ENCODE measurements at regions not wholly inside any gene's neighbourhood (a gene's known extent, or its start where the extent isn't known, plus 50 kb on each side); places are given as distances from the start of the nearest gene placed in this dataset.

- Histone ChIP-seq H3K4me1 (ENCODE audit: control insufficient read depth, insufficient read depth, low read length) (peaks cover 8% of the 10 kb centered on the region), H3K27me3 (ENCODE audit: control insufficient read depth, insufficient read depth, low read length) (no peaks in the 10 kb centered on the region), H3K27ac (ENCODE audit: low read length) (no peak overlapping the region), H3K9me3 (ENCODE audit: control insufficient read depth, insufficient read depth, low read length) (no peaks in the 10 kb centered on the region), H3K4me3 (ENCODE audit: low read length) (no peak overlapping the region), H3K36me3 (ENCODE audit: control insufficient read depth, insufficient read depth, low read length) (no peaks in the 10 kb centered on the region)
- WGBS (ENCODE audit: insufficient coverage, insufficient read length): 100% methylated on average over 1 of the region's 13 CpGs
- no peak for DNase-seq (ENCODE audit: low read depth, low spot score)
Measured at GRCh38 chr1:43065616-43066399, 106.3 kb downstream of the EBNA1BP2 start.

DNA sequence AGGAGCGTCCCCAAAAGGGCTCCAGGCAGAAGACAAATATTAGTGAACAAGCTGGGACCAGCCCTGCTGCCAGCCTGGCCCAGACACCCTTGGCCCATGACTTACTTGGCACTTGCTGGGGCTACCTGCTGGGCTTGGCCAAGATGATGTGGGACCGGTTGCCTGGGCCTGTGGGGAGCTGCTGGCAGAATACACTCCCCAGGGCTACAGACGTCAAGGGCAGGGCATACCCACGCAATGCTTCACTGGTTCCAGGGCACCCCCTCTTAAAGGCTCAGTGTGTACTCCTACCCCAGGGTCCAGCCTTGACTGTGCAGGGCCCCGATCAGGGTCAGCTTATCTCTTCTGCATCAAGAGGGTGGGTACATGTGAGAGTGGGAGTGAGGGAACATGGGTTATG, 106.5 kb upstream of the SLC2A1 start:
- Histone ChIP-seq H3K36me3 (ENCODE audit: control insufficient read depth, insufficient read depth, low read length) (no peaks in the 10 kb centered on the region), H3K27me3 (ENCODE audit: control insufficient read depth, insufficient read depth, low read length) (no peaks in the 10 kb centered on the region), H3K4me1 (ENCODE audit: control insufficient read depth, insufficient read depth, low read length) (peaks cover 9% of the 10 kb centered on the region), H3K27ac (ENCODE audit: low read length) (no peak overlapping the region), H3K9me3 (ENCODE audit: control insufficient read depth, insufficient read depth, low read length) (no peaks in the 10 kb centered on the region), H3K4me3 (ENCODE audit: low read length) (no peak overlapping the region)
- no CpG with 5 or more reads among the region's 5 CpGs for WGBS (ENCODE audit: insufficient coverage, insufficient read length)
- no peak for DNase-seq (ENCODE audit: low read depth, low spot score)

DNA sequence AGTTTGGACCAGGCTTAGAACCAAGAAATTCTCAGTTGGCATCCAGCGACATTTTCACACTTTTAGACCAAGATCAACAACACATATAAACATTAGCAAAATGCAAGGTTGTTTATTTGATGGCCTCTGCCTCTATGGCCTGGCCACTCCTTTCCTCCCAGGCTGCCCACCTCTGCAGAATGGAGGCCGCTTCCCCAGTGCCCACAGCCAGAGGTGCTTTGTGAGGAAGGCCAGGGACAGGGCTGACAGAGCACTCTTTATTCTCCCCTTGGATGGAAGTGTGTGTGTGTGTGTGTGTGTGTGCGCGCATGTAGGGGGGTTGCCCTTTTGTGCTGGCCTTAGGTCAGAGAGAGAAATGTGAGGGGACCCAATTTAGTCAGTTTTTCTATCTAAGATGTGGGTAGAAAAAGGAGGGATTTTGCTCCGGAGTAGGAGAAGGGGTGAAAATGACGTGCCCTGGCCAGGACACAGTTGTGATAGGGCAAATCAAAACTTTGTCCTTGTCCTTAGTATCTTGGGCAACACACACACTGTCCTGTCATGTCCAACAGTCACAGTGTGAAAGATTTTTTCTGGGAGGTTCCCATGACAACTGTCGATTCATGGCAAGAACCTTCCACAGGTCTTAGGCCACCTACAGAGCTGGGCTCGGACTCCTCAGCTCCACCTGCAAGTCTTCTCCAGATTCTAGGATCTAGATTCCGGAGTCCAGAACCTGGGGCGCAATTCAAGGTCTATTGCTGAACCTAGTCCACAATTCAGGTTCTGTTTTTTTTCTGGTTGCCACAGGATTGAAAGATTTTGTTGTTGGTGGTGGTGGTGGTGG, 104.9 kb upstream of the SLC2A1 start:
- DNase-seq (ENCODE audit: low read depth, low spot score): no peak
- Histone ChIP-seq H3K9me3 (ENCODE audit: control insufficient read depth, insufficient read depth, low read length) (no peaks in the 10 kb centered on the region), H3K4me1 (ENCODE audit: control insufficient read depth, insufficient read depth, low read length) (peaks cover 7% of the 10 kb centered on the region), H3K36me3 (ENCODE audit: control insufficient read depth, insufficient read depth, low read length) (no peaks in the 10 kb centered on the region), H3K27me3 (ENCODE audit: control insufficient read depth, insufficient read depth, low read length) (no peaks in the 10 kb centered on the region), H3K4me3 (ENCODE audit: low read length) (no peak overlapping the region), H3K27ac (ENCODE audit: low read length) (no peak overlapping the region)
- no CpG with 5 or more reads among the region's 10 CpGs for WGBS (ENCODE audit: insufficient coverage, insufficient read length)

DNA sequence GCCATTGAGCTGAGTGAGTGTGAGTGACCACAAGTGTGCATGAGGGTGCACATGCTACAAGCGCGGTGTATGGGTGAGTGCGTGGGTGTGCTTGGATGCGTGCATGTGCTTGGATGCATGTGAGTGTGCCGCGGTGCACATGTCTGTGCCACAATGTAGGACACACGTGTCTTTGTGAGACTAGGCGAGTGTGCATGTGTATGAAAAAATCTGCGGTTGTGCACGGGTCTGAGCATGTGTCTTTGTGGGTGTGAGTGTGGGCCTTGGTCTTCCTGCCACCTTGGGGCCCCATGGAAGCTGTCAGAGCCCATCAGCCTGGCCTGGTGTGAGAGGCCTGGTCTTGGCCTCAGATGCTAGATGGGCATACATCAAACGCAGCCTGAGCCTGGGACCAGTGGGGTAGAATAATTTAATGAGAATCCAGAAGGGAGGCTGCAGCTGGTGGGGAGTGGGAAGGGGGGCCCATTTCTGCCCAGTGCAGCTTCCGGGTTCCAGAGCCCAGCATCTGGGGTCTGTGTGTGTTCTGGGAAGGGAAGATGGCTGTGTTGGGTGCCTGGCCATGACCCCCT, 103.9 kb upstream of the SLC2A1 start:
- Histone ChIP-seq H3K4me1 (ENCODE audit: control insufficient read depth, insufficient read depth, low read length) (peaks cover 6% of the 10 kb centered on the region), H3K27ac (ENCODE audit: low read length) (no peak overlapping the region), H3K36me3 (ENCODE audit: control insufficient read depth, insufficient read depth, low read length) (no peaks in the 10 kb centered on the region), H3K27me3 (ENCODE audit: control insufficient read depth, insufficient read depth, low read length) (no peaks in the 10 kb centered on the region), H3K4me3 (ENCODE audit: low read length) (no peak overlapping the region), H3K9me3 (ENCODE audit: control insufficient read depth, insufficient read depth, low read length) (no peaks in the 10 kb centered on the region)
- DNase-seq (ENCODE audit: low read depth, low spot score): no peak
- WGBS (ENCODE audit: insufficient coverage, insufficient read length): no CpG with 5 or more reads among the region's 12 CpGs

GRCh38 chr1:43061757-43062156, 103.1 kb upstream of the SLC2A1 start:
- no CpG with 5 or more reads among the region's 3 CpGs for WGBS (ENCODE audit: insufficient coverage, insufficient read length)
- DNase-seq (ENCODE audit: low read depth, low spot score): no peak

GRCh38 chr1:43059640-43060574, 101.2 kb upstream of the SLC2A1 start:
- Histone ChIP-seq H3K27ac (ENCODE audit: low read length) (no peak overlapping the region), H3K36me3 (ENCODE audit: control insufficient read depth, insufficient read depth, low read length) (no peaks in the 10 kb centered on the region), H3K4me1 (ENCODE audit: control insufficient read depth, insufficient read depth, low read length) (peaks cover 6% of the 10 kb centered on the region), H3K27me3 (ENCODE audit: control insufficient read depth, insufficient read depth, low read length) (no peaks in the 10 kb centered on the region), H3K9me3 (ENCODE audit: control insufficient read depth, insufficient read depth, low read length) (no peaks in the 10 kb centered on the region), H3K4me3 (ENCODE audit: low read length) (no peak overlapping the region)
- WGBS (ENCODE audit: insufficient coverage, insufficient read length): no CpG with 5 or more reads among the region's 9 CpGs
- no peak for DNase-seq (ENCODE audit: low read depth, low spot score)

More at GRCh38 chr1:43061757-43062156, 103.1 kb upstream of the SLC2A1 start:
- Histone ChIP-seq H3K4me1 (ENCODE audit: control insufficient read depth, insufficient read depth, low read length) (peaks cover 6% of the 10 kb centered on the region), H3K9me3 (ENCODE audit: control insufficient read depth, insufficient read depth, low read length) (no peaks in the 10 kb centered on the region), H3K36me3 (ENCODE audit: control insufficient read depth, insufficient read depth, low read length) (no peaks in the 10 kb centered on the region), H3K27ac (ENCODE audit: low read length) (no peak overlapping the region), H3K27me3 (ENCODE audit: control insufficient read depth, insufficient read depth, low read length) (no peaks in the 10 kb centered on the region), H3K4me3 (ENCODE audit: low read length) (no peak overlapping the region)

- Histone ChIP-seq H3K4me3 (ENCODE audit: low read length) (no peak overlapping the region), H3K27me3 (ENCODE audit: control insufficient read depth, insufficient read depth, low read length) (no peaks in the 10 kb centered on the region), H3K4me1 (ENCODE audit: control insufficient read depth, insufficient read depth, low read length) (peaks cover 6% of the 10 kb centered on the region), H3K9me3 (ENCODE audit: control insufficient read depth, insufficient read depth, low read length) (no peaks in the 10 kb centered on the region), H3K27ac (ENCODE audit: low read length) (no peak overlapping the region), H3K36me3 (ENCODE audit: control insufficient read depth, insufficient read depth, low read length) (no peaks in the 10 kb centered on the region)
- no CpG with 5 or more reads among the region's 12 CpGs for WGBS (ENCODE audit: insufficient coverage, insufficient read length)
- no peak for DNase-seq (ENCODE audit: low read depth, low spot score)
Measured at GRCh38 chr1:43058545-43059360, 100.1 kb upstream of the SLC2A1 start.

- Histone ChIP-seq H3K4me3 (ENCODE audit: low read length) (no peak overlapping the region), H3K9me3 (ENCODE audit: control insufficient read depth, insufficient read depth, low read length) (no peaks in the 10 kb centered on the region), H3K27ac (ENCODE audit: low read length) (no peak overlapping the region), H3K4me1 (ENCODE audit: control insufficient read depth, insufficient read depth, low read length) (peaks cover 6% of the 10 kb centered on the region), H3K36me3 (ENCODE audit: control insufficient read depth, insufficient read depth, low read length) (no peaks in the 10 kb centered on the region), H3K27me3 (ENCODE audit: control insufficient read depth, insufficient read depth, low read length) (no peaks in the 10 kb centered on the region)
- DNase-seq (ENCODE audit: low read depth, low spot score): no peak
- no CpG with 5 or more reads among the region's 11 CpGs for WGBS (ENCODE audit: insufficient coverage, insufficient read length)
Measured at GRCh38 chr1:43058056-43058455, 99.4 kb upstream of the SLC2A1 start.

DNA sequence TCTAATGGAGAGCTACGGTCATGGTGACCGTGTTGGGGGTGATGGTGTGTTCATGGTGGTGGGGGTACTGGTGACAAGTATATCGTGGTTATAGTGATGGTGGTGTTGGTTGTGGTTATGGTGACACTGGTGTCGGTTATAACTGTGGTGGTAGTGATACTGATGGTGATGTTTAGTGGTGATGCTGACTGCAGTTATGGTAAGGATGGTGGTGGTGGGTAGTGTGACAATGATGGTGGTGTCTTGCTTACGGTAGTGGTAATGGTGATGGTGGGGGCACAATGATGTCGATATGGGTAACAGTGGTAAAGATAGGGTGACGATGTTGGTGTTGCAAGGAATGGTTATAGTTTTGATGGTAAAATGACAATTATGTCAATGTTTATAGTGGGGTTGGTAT, 98.9 kb upstream of the SLC2A1 start:
- WGBS (ENCODE audit: insufficient coverage, insufficient read length): 100% methylated on average over 4 of the region's 7 CpGs

More for the DNA sequence above, 98.9 kb upstream of the SLC2A1 start:
- Histone ChIP-seq H3K27ac (ENCODE audit: low read length) (no peak overlapping the region), H3K4me3 (ENCODE audit: low read length) (no peak overlapping the region), H3K36me3 (ENCODE audit: control insufficient read depth, insufficient read depth, low read length) (no peaks in the 10 kb centered on the region), H3K9me3 (ENCODE audit: control insufficient read depth, insufficient read depth, low read length) (no peaks in the 10 kb centered on the region), H3K4me1 (ENCODE audit: control insufficient read depth, insufficient read depth, low read length) (peaks cover 6% of the 10 kb centered on the region), H3K27me3 (ENCODE audit: control insufficient read depth, insufficient read depth, low read length) (no peaks in the 10 kb centered on the region)
- DNase-seq (ENCODE audit: low read depth, low spot score): no peak
